AG09319 (cell line): ENCODE measurements at regions not wholly inside any gene's neighbourhood (a gene's known extent, or its start where the extent isn't known, plus 50 kb on each side); places are given as distances from the start of the nearest gene placed in this dataset.

ENCODE experiments used
- DNase-seq: peaks from one replicate; pipeline ENCODE4 v3.0.0-alpha.2; 2010; ENCODE audit warnings: low read depth; ENCODE audit errors: extremely low read depth
- TF ChIP-seq, protein P1 (sequence below): IDR thresholded peaks from 2 replicates; pipeline ENCODE4 v1.5.1; 2011; ENCODE audit warnings: low read depth, mild to moderate bottlenecking, inconsistent platforms, low read length, moderate library complexity

- no peak for DNase-seq
- TF ChIP-seq, protein P1, sequence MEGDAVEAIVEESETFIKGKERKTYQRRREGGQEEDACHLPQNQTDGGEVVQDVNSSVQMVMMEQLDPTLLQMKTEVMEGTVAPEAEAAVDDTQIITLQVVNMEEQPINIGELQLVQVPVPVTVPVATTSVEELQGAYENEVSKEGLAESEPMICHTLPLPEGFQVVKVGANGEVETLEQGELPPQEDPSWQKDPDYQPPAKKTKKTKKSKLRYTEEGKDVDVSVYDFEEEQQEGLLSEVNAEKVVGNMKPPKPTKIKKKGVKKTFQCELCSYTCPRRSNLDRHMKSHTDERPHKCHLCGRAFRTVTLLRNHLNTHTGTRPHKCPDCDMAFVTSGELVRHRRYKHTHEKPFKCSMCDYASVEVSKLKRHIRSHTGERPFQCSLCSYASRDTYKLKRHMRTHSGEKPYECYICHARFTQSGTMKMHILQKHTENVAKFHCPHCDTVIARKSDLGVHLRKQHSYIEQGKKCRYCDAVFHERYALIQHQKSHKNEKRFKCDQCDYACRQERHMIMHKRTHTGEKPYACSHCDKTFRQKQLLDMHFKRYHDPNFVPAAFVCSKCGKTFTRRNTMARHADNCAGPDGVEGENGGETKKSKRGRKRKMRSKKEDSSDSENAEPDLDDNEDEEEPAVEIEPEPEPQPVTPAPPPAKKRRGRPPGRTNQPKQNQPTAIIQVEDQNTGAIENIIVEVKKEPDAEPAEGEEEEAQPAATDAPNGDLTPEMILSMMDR, result no peak
These were observed 220.1 kb upstream of the NXPH2 start for GRCh38 chr2:139000131-139000785.

- DNase-seq, result no peak
- TF ChIP-seq, protein P1, result no peak
These were observed 217.8 kb upstream of the NXPH2 start for GRCh38 chr2:138997856-138998517.

- TF ChIP-seq, protein P1, result no peak
- DNase-seq, result no peak
These were observed 217.2 kb upstream of the NXPH2 start for GRCh38 chr2:138997346-138997745.

GRCh38 chr2:138994502-138994901, 214.3 kb upstream of the NXPH2 start:
- TF ChIP-seq, protein P1, result no peak
- no peak for DNase-seq

- TF ChIP-seq, protein P1, result no peak
- no peak for DNase-seq
These were observed 205.7 kb upstream of the NXPH2 start for GRCh38 chr2:138985881-138986280.

DNA sequence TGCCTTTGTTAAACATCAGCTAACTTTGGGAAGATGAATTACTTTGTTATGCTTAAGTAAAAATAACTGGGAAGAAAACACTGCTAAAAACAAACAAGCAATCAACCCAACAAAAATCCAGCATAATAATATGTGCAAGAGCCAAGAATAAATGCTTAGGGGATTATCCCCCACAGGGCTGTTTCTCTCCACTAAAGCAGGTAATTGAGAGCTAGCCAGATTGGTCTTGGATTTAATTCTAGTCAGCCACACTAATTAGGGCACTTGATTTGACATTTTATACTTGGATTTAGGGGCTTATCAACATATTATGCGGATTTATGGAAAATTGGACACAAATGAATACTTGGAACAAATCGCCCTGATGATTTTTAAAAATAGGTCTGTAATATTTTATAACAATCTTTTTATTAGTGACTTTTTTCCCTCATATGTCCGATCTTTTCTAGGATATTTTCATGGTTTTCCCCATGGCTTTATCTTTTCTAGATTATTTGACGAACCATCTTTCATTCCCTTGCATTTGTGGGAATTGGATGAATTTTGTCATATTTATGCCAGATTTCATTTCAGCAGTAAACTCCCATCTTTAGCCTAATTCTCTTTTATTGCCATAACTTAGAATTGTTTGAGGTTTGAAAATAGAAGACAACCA, 199.1 kb upstream of the NXPH2 start:
- TF ChIP-seq, protein P1, result no peak
- DNase-seq, result no peak

GRCh38 chr2:138974651-138975050, 194.5 kb upstream of the NXPH2 start:
- TF ChIP-seq, protein P1, result no peak
- DNase-seq, result no peak
